DMS153 (cell line): ENCODE measurements at regions not wholly inside any gene's neighbourhood (a gene's known extent, or its start where the extent isn't known, plus 50 kb on each side); places are given as distances from the start of the nearest gene placed in this dataset.
"Not testable (repeated sequence)": the region's sequence is repeated elsewhere in the genome, so short reads cannot be mapped to it uniquely, and the experiment has no call there.

Experiments used
- DNase-seq: peaks from one replicate; lab custom pipeline; 2025; lab: John Stamatoyannopoulos, UW

DNA sequence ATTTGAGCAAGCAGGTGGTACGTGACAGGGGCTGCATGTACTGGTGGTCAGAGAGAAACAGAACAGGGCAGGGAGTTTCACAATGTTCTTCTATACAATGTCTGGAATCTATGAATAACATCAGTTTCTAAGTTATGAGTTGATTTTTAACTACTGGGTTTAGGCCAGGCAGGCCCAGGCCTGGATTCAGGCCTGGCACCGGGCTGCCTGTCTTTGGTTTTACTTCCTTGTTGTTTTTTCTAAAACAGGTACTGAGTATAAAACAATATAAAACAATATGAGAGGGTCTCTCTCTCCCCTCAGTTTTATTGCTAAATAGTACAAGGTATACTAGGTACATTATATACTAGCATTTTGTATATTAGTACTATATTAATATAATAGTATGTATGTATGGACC lies 742.7 kb upstream of the FAT3 start:
- not testable (repeated sequence) for DNase-seq

DNA sequence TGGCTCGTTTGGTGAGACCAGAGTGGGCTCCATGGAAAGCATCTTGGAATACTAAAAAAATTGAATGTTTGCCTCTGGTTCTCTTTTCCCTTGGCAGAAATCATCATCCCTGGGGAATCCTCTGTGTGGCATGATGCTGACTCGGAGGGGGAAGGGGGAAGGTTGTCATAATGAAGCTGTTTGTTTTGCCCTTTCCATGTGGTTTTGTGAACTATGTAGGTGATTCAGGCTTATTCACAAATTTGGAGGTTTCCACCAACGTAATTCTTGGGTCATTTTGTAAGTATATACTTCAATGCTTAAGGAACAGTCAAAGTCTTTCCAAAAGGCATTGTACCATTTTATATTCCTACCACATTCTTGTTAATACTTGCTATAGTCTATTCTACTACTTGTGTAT lies 754.0 kb upstream of the FAT3 start:
- DNase-seq: no peak

DNA sequence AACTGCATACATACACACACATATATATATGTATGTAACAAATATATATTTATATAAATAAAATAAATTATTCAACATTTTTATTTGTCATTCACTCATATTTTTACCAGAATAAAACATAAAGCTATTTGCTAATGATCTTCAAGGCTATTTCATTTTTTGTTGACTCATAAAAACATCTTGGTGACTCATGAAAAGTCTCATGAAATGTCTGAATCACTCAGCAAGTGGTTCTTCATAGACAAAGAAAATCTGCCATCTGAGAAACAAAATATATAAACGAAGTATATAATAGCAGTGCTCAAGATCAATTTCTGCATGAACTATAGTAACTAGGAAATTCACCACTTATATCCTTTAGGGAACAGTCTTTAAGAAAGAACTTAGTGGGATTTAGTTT lies 764.8 kb upstream of the FAT3 start:
- no peak for DNase-seq

DNA sequence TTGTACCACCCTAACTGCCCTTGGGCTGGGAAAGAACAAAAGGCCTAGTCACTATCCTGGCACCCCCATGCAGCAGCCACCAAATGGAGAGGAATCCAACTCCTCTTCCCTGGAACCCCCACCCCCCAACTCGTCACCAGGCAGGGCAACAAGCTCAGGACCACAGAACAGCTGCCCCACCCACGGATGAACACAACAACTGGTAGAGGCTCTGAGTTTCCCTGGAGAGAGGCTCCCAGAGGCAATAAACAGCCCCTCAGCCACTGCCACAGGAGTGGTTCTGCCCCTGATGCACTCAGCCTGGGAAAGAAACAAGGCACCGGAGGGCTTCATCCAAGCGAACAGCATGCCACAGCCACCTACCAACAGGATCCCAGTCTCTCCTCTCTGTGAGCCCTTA lies 778.4 kb upstream of the FAT3 start:
- no peak for DNase-seq

DNA sequence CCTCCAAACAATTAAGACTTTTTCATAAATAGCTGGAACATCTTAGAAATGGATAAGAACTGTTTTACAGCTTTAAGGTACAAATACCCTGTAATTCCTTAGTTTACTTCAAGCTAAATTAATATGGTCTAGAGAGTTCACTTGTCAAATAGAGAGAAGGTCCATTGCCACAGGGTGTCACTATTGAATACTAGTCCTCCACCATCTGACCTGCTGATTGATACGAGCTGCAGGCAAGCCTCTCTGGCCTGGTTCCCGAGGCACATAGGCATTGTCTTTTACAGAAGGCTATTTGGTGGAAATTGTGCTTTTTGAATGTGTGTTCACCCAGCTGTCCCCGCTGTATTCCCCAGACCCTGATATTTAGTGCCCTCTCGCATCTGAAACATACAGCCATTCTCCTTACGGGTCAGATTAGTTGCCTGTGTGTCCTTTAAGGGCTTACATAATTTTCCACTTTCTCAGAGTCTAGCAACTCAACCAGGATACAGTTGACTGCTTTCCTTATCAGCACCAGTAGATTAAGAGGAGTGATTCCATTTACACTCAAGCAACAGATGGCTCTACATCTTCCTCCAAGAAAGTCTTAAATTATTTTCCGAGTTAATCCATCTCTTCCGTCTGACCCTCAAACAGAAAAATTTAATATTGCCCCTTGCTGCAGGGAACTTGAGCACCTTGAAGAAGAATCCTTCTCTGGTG lies 788.8 kb upstream of the FAT3 start:
- peak; percentile 5 for DNase-seq

DNA sequence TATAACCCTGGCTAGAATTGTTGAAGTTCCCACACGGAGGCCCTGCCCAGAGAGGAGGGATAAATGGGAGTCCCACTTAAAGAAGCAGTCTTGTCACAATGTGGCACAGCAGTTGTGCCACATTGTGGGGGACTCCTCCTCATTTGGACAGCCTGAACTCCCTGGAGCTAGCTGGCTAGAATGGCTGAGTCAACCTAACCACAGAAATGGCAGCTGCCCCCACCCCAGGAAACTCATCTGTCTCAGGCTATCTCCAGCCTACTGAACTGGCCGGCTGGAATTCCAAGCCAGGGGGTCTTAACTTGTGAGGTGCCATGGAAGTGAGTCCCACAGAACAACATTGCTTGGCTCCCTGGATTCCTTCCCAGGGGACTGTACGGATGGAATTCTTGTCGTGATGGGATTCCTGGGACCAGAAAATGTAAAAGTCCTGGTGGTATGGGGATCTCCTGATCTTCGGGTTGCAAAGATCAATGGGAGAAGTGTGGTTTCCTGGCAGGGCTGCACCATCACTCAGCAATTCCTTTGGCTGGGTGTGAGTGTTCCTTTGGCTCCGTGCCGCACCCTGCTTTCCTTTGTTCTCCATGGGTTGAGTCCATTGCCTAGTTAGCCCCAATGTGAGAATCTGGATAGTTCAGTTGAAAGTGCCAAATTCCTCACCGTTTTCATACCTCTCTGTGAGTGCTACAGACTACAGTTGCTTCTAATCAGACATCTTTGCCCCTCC lies 791.2 kb upstream of the FAT3 start:
- DNase-seq: no peak

DNA sequence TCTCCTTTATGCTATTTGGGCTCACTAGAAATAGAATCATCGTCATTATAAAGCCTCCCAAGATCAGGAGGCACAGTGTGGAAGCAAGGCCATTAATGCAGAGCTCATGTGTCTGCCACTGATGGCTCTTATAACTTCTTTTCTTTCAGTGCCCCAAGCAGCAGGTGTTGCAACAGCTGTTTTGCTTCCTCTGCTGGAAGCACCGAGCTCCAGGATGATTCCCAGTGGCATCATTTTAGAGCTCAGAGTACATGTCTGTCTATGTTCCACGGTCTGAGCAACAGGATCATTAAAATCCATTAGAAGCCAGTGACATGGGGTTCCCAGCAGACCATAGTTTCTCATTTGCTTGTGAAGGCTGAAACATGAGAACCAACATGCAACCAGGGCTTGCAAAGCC lies 803.0 kb upstream of the FAT3 start:
- DNase-seq: no peak

DNA sequence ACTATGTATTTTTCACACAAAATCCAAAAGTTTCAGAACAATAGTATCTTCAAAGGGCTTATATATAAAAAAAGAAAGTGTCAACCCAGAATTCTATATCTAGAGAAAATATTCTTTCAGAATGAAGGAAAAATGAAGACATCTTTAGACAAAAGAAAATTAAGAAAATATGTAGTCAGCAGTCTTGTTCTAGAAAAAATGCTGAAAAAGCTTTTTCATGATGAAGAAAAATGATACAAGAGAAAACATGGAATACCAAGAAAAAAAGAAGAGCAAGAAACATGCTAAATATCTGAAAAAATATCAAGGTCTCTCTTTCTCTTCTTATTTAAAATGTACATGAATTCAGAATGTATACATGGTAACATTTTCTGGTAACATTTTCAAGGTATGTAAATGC lies 816.8 kb upstream of the FAT3 start:
- no peak for DNase-seq

DNA sequence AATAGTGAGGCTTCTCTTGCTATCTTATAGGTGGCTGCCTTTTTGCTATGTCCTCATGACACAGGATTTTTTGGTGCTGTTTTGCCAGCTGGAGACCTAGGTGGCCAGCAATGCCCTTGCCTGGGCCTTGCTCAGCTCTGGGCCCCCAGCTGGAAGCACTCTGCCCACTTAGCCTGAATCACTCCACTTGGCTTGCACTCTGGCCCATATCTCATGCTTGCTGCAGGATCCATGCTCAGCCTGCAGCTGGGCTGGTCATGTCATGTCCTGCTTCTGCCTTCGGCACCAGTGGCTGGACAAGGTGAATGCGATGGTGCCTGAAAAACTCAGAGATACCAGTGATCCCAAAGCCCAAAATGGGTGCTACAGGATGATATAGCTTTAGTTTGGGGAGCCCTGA lies 818.6 kb upstream of the FAT3 start:
- DNase-seq: no peak

DNA sequence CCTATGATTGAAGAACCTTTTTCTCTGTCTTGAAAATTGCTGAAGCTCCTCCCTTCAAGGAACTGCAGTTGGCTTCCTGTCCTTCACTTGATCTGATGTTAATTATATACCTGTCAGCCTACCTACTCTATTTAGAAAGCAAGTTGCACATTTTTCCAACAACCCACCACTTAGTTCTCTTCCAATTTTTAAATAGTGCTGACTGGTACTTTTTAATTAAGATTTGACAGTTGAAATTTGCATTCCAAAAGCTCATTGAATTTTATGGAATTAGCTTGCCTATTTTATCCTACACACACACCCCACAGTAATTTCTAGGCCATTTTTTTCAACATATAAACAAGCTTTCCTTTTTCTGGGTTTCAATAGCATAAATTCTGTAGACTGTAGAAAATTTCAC lies 820.3 kb upstream of the FAT3 start:
- no peak for DNase-seq

DNA sequence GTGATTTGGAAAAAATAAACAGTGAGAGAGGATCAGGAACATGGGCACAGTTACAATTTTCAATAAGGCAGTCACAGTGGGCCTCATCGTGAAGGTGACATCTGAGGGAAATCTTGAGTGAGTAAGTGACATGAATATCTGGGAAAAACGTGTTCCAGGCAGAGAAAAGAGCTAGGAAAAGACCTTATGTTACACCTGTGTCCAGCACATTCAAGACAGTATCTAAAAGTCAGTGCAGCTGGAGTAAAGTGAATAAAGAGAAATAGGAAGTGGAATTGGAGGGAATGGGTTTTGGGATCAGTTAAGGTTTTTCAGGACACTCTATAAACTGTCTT lies 827.5 kb upstream of the FAT3 start:
- no peak for DNase-seq

DNA sequence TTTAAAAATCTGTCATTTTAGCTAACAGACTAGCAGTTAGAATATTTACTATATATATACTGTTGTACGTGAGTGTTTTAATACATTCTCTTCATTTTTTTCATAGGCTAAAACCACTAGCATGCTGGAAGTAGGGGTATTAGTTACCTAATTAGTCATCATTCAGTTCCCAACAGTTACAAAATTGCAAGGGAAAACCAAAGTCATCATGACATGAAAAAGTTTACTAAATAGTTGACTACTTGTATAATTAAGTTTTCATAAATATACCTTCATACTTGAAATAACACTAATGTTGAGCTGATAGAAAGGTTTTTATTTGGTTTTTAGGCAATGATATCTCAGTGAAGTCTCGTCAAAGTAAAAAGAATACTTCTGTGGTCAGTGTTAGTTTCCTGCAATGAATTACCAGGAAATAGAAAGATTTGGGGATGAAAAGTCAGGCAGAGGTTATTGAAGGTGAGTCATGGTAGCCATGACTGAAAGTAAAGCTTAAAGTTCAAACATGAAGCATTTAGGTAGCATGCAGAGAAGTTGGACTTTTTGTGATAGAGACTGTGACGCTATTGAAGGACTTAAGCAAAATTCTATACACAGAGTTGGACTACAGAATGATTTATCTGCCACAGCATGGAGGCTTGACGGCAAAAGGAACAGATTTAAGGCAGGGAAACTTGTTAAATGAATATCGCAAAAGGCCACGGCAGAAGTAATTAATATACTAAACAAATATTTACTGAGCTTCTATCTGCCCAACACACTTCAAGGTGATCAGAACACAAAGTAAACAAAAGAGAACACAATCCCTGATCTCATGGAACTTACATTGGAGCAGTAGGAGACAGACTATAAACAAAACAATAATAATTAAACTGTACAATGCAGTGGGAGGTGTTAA lies 828.1 kb upstream of the FAT3 start:
- peak; percentile 58 for DNase-seq

DNA sequence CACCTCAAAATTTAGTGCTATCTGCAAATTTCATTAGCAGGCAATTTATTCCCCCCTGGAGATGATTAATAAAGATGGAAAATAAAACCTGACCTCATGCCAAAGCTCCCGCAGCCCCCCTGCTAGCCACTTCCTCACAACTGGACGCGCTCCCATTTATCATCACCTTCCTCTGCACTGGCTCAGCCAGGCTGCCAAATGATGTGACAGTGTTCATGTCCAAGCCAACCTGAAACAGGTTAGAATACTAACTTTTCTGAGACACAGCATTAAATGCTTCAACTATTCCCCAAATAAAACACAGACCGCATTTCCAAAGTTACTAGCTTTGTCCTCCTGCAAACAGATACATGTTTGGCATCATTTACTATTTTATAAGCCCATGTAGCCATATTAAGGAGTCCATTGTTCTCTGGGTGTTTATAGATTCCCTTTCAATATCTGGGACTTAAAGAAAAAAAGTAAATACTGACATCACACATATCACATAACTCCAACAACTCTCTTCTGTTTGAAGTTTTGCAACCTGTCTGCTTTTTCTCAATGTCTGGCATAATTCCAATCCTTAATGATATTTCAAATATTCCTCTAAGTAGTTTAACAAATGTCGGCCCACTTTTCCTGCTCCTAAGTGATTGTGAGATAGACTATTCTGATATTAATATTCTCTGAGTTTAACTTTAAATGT lies 829.7 kb upstream of the FAT3 start:
- peak; percentile 22 for DNase-seq

DNA sequence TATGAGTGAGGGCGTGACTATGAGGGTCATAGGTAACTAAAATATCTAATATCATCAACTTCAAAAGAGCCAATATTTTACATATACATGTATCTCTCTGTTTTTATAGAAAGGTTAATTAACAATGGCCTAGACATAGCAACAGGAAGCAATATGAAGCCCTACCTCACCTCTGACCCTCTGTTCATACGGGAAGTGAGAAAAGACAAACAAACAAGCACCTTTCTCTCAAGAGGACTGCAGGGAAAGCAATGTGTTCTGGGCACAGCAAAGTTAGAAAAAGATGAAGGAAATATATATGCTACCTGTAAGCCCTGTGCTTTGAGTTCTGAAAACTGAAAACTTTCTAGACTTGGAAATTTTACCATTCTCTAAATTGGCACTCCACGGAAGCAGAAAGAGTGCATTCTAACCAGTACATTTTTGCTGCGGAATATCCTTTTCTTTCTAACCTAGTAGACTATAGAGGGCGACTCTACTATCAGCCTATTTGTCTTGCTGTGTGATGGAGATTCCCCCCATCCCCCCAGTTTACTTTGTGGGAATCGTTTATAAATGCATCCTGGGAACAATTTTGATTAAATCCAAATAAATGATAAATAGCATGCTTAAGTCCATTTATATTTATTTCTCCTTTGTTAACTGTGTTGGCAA lies 830.4 kb upstream of the FAT3 start:
- no peak for DNase-seq

DNA sequence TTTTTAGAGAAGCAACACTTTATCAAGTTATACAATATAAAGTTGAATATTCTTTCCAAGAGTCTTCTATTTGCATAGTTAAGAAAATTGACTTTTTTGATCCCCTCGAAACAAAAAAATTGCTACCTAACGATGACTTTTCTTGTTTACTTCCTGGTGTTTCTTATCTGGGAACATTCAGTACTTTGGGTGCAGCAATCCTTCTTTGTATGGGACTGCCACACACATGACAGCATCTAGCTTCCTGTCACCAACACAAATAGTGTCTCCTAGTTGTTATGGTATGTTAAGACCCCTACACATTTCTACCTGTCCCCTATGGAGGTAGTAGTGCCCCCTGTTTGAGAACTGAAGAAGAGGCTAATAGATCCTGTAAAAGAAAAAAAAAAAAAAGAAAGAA lies 841.7 kb upstream of the FAT3 start:
- no peak for DNase-seq

DNA sequence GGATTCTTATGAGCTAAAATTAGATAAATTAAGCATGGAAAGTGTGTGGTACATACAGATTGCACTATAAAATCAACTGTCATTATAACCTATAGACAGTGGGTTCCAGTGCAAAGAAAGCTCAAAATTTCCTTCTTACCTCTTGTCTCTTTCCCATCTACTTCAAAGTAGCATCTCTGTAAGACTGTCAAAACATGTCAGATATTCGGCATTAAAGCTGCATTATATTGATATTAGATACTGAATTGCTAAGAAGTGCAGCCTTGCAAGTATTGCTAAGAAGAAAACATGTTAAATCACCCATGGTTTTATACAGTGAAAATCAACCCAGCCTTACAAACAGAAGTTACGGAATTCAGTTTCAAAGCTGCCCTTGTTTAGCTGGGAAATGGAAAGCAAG lies 849.8 kb upstream of the FAT3 start:
- DNase-seq: no peak

DNA sequence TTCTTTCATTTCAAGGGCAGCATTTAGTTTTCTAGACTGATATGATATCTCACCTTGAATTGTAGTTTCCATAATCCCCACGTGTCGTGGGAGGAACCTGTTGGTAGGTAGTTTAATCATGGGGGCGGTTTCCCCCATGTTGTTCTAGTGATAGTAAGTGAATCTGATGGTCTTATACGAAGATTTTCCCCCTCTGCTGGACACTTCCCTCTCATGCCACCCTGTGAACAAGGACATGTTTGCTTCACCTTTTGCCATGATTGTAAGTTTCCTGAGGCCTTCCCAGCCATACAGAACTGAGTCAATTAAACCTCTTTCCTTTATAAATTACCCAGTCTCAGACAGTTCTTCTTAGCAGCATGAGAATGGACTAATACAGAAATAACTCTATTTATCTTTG lies 851.1 kb upstream of the FAT3 start:
- DNase-seq: no peak

DNA sequence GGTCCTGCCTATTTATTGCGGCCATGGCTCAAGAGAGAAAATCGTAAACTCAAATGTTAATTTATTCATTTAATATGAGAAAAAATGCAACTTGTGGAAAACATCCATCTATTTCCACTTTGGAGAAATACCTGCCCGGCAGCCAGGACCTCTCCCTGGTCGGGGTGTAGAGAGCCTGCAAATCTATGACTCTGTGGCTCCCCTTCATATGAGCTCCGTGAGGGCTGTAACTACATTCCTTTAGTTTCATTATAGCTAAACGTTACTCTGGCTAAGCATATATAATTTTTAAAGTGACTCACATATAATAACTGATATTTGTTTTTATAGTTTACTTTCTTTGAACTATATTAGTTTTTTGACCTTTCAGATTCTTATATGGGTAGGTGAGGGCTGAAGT lies 857.8 kb upstream of the FAT3 start:
- DNase-seq: no peak

DNA sequence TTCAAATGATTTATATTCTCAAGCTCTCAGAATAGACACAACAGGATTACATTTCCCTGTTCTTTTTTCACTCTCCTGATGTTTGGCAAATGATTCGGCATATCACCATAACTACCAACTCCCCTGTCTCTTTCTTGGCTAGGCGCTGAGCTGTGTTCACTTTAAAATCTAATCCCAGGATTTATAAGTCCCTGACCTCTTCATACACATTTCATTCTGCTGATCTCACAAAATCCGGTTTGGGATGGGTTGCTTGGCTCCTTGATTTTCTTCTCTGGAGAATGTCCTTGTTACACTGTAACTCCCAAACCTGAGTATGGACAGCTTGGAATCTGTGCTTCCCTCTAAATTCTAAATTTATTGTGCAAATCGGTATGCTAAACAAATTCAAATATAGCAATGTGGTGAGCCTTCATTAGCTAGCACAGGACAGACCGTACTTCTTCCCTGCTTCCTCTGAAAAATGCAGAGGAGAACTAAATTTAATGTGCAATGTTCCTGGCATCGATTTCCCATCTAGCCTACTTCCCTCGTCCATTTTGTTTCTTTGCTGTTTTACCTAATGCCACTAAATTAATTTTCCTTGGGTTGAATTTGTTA lies 858.5 kb upstream of the FAT3 start:
- DNase-seq: no peak

DNA sequence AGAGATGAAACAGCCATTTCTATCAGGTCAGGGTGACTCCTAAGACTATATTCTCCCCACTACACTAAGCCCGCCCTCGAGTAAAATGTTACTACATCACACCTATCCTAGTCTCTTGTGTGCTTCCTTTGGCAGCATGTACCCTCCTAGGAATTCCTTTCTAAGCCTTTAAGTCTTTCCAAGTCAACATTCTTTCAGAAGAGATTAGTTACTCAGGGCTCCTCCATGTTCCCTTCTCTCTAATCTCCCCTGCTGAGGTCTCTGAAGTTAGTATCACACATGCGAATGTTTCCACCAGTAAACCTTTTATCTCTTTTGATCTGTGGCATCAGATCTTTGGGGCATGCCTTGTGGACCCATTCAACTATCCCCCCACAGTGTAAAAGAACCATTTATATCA lies 873.7 kb upstream of the FAT3 start:
- no peak for DNase-seq

DNA sequence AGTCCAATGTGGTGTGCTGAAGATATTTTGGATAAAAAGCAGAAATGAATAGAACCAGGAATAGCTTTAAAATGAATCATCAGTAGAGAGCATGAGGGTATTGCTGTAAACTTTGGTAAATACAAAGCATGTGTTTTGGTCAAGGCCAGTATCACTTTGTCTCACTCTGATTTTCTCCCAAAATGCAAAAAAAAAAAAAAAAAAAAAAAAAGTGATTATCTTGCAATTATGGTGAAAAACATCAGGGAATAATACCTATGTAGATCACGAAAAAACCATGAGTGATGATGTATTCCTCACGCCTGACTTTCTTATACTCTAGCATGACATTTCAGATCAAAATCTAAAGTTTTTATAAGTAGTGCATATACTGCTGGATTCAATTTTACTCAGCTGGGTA lies 897.9 kb upstream of the FAT3 start:
- DNase-seq: no peak

DNA sequence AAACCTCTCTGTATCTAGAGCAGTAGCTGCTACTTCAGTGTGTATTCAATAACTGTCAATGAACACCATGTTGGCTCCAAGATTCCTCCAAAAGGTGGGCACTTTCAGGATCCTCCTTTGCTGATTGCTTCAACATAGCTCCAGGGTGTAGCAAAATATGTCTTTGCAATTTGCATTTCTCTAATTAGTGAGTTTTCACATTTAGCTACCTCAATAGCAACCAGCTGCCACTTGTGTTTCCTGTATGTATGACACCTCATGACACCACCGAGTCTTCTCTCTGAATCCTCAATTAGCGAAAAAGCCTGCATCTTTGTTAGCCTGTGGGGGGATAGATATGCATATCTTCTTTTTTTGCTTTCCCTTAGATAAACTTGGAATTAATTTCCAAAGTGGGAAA lies 898.3 kb upstream of the FAT3 start:
- no peak for DNase-seq
